ENCODE measurements at regions not wholly inside any gene's neighbourhood (a gene's known extent, or its start where the extent isn't known, plus 50 kb on each side); places are given as distances from the start of the nearest gene placed in this dataset.

DNA sequence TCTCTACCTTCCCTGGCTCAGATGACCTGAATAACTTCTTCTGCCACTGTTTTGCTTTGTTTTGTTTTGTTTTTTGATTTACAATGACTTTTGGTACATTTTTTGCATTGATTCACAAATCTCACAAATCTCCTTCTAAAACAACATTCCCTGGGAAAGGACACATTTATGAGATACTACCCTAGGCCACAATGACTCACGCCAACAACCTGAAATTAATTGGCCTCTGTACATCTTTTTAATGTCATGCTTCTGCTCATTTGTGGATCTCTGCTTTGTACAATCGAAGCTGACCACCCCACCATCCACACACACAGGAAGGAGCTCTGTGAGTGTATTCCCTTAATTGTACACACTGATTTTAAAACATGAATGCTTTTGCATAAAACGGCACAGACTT, 156.7 kb upstream of the PFKP start:
- no peak for DNase-seq (ENCODE audit: low read depth)

DNA sequence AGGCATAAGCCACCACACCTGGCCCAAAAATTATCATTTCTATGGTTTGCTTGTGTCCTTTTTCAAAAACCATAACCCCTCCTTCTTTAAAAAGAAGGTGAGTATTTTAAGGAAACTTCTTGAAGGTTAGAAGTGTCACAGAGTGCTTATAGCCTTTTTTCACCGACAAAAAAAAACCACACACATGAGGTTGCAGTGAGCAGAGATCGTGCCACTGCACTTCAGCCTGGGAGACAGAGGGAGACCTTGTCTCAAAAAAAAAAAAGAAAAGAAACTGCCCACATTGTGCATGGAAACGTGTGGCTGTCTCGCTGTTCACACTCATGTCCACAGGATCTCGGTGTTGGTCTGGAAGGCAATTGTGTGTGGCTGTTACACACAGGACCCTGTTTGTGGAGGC, 157.4 kb upstream of the PFKP start:
- no peak overlapping the region for H3K4me3 ChIP-seq (ENCODE audit: low read depth, low read length)
- TF ChIP-seq, protein P1, sequence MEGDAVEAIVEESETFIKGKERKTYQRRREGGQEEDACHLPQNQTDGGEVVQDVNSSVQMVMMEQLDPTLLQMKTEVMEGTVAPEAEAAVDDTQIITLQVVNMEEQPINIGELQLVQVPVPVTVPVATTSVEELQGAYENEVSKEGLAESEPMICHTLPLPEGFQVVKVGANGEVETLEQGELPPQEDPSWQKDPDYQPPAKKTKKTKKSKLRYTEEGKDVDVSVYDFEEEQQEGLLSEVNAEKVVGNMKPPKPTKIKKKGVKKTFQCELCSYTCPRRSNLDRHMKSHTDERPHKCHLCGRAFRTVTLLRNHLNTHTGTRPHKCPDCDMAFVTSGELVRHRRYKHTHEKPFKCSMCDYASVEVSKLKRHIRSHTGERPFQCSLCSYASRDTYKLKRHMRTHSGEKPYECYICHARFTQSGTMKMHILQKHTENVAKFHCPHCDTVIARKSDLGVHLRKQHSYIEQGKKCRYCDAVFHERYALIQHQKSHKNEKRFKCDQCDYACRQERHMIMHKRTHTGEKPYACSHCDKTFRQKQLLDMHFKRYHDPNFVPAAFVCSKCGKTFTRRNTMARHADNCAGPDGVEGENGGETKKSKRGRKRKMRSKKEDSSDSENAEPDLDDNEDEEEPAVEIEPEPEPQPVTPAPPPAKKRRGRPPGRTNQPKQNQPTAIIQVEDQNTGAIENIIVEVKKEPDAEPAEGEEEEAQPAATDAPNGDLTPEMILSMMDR (IDR thresholded peaks at IDR 0.05; ENCODE audit: insufficient read depth, low read length), result no peak
- DNase-seq (ENCODE audit: low read depth), result no peak

More for the DNA sequence above, 156.7 kb upstream of the PFKP start:
- no peak overlapping the region for H3K4me3 ChIP-seq (ENCODE audit: low read depth, low read length)
- TF ChIP-seq, protein P1 (IDR thresholded peaks at IDR 0.05; ENCODE audit: insufficient read depth, low read length), result no peak

DNA sequence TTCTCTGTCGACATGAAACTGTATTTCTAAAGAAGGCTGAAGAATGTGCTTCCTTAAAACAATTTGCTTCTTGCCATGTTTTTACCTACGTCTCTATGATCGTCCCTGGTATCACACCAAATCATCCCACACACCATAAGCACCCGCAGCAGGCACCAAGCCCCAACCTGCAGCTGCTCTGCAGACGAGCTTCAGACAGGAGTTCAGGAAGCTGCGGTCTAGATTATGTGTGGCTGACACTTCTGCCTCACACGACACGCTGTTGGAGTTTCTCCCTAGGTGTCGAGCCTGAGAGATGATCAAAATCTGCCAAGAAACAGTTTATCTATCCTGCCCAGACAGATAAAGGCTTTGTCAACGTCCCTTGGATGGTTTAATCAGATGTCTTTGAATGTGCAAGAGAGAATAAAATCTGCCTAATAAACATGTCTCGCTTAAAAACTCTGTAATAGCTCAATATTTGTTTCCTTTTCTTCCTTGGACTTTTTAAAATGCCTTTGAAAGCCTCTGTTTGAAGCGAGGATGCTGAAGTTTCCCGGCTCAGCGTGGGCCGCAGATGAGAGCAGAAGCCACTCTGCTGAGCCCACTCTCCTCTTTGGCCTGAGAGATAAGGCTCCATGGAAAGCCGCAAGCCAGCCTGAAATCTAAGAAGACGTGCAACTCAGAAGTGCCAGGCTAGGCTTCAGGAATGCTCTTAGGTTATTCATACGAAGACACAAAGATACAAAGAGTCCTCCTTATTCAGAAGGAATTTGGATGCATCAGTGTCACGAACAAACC, 158.3 kb upstream of the PFKP start:
- H3K4me3 ChIP-seq (ENCODE audit: low read depth, low read length), result no peak overlapping the region
- TF ChIP-seq, protein P1 (IDR thresholded peaks at IDR 0.05; ENCODE audit: insufficient read depth, low read length), result no peak
- no peak for DNase-seq (ENCODE audit: low read depth)

DNA sequence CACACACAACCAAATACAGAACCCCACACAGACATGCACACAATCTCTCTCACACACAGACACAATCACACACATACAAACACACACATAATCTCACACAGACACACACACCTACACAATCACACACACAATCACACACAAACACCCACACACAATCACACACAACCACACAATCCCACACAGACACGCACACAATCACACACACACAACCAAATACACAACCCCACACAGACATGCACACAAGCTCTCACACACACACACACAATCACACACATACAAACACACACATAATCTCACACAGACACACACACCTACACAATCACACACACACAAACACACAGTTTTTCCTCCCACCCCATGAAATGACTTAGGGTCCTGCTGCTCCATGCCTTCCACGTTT, 160.4 kb upstream of the PFKP start:
- DNase-seq (ENCODE audit: low read depth), result no peak
- TF ChIP-seq, protein P1 (IDR thresholded peaks at IDR 0.05; ENCODE audit: insufficient read depth, low read length), result no peak
- H3K4me3 ChIP-seq (ENCODE audit: low read depth, low read length), result no peak overlapping the region

- DNase-seq (ENCODE audit: low read depth), result no peak
- H3K4me3 ChIP-seq (ENCODE audit: low read depth, low read length), result no peak overlapping the region
- TF ChIP-seq, protein P1 (IDR thresholded peaks at IDR 0.05; ENCODE audit: insufficient read depth, low read length), result no peak
These were observed 161.5 kb upstream of the PFKP start for GRCh38 chr10:2905851-2906250.

DNA sequence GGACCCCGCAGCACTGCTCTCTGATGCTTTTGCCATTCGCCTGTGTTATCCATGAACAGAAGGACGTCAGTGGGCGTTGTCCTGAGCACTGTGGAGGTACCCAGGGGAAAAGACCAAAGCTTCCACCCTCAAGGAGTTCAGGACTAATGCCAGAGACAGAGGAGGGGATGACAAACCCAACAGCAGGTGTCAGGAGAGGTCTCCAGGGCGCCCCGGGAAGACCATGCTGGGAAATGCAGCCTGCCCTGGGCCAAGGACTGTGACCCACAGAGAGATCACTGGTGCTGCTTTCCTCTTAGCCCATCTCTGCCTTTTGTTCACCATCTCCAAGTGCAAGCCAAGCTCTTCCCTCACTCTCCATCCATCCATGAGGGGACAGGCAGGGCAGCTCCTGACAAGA, 166.8 kb upstream of the PFKP start:
- no peak for DNase-seq (ENCODE audit: low read depth)
- TF ChIP-seq, protein P1 (IDR thresholded peaks at IDR 0.05; ENCODE audit: insufficient read depth, low read length), result no peak
- H3K4me3 ChIP-seq (ENCODE audit: low read depth, low read length), result no peak overlapping the region
